ENCODE measurements at regions not wholly inside any gene's neighbourhood (a gene's known extent, or its start where the extent isn't known, plus 50 kb on each side); places are given as distances from the start of the nearest gene placed in this dataset.

- no peaks in the 10 kb centered on the region for H3K9me3 ChIP-seq
- FAIRE-seq: no peak
- DNase-seq (ENCODE audit: low read depth in 1 of 2, low spot score in 1 of 2): no peak
- 31% methylated on average over 3 of the region's 3 CpGs for WGBS (ENCODE audit: missing lambda C conversion rate)
- H3K27ac ChIP-seq: no peak overlapping the region
- POLR2A ChIA-PET: no interaction called here
- TF ChIP-seq FOSL2 (IDR thresholded peaks at IDR 0.05) (no peak), FOSL2 (CRISPR knock-in tag; IDR thresholded peaks at IDR 0.05) (no peak), KDM1A (IDR thresholded peaks at IDR 0.05; ENCODE audit: low read depth) (no peak), HDAC2 (IDR thresholded peaks at IDR 0.05) (no peak), NR3C1 (IDR thresholded peaks at IDR 0.05) (no peak), GATA3 (IDR thresholded peaks at IDR 0.05; ENCODE audit: borderline replicate concordance) (no peak), CHD2 (IDR thresholded peaks at IDR 0.05; ENCODE audit: low read length, partially characterized antibody) (no peak)
- TF ChIP-seq, protein P1, sequence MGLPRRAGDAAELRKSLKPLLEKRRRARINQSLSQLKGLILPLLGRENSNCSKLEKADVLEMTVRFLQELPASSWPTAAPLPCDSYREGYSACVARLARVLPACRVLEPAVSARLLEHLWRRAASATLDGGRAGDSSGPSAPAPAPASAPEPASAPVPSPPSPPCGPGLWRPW (IDR thresholded peaks at IDR 0.05): no peak
- H3K4me1 ChIP-seq: peaks cover 14% of the 10 kb centered on the region; the same call in 2 of the 3 replicates
- ATAC-seq: no peak
- H3K4me2 ChIP-seq: no peak overlapping the region
- H3K4me3 ChIP-seq: no peak overlapping the region
- CTCF ChIA-PET: no interaction called here
These were observed 253.3 kb downstream of the PLPP3 start for GRCh38 chr1:56326056-56326455.

- peaks cover 3% of the 10 kb centered on the region; the same call in 1 of the 3 replicates for H3K4me1 ChIP-seq
- no peak for TF ChIP-seq ZFP36 (IDR thresholded peaks at IDR 0.05; ENCODE audit: borderline replicate concordance, partially characterized antibody)
- TF ChIP-seq RARB (CRISPR knock-in tag; IDR thresholded peaks at IDR 0.05): no peak
- TF ChIP-seq EHF (CRISPR knock-in tag; IDR thresholded peaks at IDR 0.05): no peak
- TF ChIP-seq FOSL2 (IDR thresholded peaks at IDR 0.05): no peak
- TF ChIP-seq FOSL2 (CRISPR knock-in tag; IDR thresholded peaks at IDR 0.05): no peak
- TF ChIP-seq POLR2AphosphoS2 (conservative IDR thresholded peaks at IDR 0.05; ENCODE audit: low read length): no peak
- no peak for TF ChIP-seq NPAS2 (CRISPR knock-in tag; IDR thresholded peaks at IDR 0.05; ENCODE audit: borderline replicate concordance)
- no peak for TF ChIP-seq MAFK (IDR thresholded peaks at IDR 0.05; ENCODE audit: partially characterized antibody)
- no peak for TF ChIP-seq CEBPB (IDR thresholded peaks at IDR 0.05)
- TF ChIP-seq TFCP2L1 (CRISPR knock-in tag; IDR thresholded peaks at IDR 0.05): no peak
- TF ChIP-seq FOXS1 (CRISPR knock-in tag; IDR thresholded peaks at IDR 0.05): no peak
- no peak for TF ChIP-seq ZSCAN20 (CRISPR knock-in tag; IDR thresholded peaks at IDR 0.05)
- no peak for TF ChIP-seq SREBF2 (IDR thresholded peaks at IDR 0.05)
- no peak for TF ChIP-seq RCOR1 (IDR thresholded peaks at IDR 0.05; ENCODE audit: low read depth, low read length)
- TF ChIP-seq EHMT2 (IDR thresholded peaks at IDR 0.05; ENCODE audit: low read depth): no peak
- no peak for TF ChIP-seq MAX (IDR thresholded peaks at IDR 0.05)
- no peak for TF ChIP-seq HOXA7 (CRISPR knock-in tag; IDR thresholded peaks at IDR 0.05)
- TF ChIP-seq ZNF302 (CRISPR knock-in tag; IDR thresholded peaks at IDR 0.05): no peak
- TF ChIP-seq SMC3 (IDR thresholded peaks at IDR 0.05): no peak
- no peak for TF ChIP-seq KDM1A (IDR thresholded peaks at IDR 0.05; ENCODE audit: low read depth)
- no peak for ATAC-seq
- no peak overlapping the region for H3K4me2 ChIP-seq
- ChIA-PET POLR2A (no interaction called here), CTCF (no interaction called here)
- no peaks in the 10 kb centered on the region for H3K9me3 ChIP-seq
- no peak for FAIRE-seq
- DNase-seq (ENCODE audit: low read depth in 1 of 2, low spot score in 1 of 2): no peak
- no peak overlapping the region for H3K4me3 ChIP-seq
- H3K27ac ChIP-seq: no peak overlapping the region
- 96% methylated on average over 1 of the region's 1 CpG for WGBS (ENCODE audit: missing lambda C conversion rate)
These were observed 254.9 kb downstream of the PLPP3 start for GRCh38 chr1:56324504-56324903.

DNA sequence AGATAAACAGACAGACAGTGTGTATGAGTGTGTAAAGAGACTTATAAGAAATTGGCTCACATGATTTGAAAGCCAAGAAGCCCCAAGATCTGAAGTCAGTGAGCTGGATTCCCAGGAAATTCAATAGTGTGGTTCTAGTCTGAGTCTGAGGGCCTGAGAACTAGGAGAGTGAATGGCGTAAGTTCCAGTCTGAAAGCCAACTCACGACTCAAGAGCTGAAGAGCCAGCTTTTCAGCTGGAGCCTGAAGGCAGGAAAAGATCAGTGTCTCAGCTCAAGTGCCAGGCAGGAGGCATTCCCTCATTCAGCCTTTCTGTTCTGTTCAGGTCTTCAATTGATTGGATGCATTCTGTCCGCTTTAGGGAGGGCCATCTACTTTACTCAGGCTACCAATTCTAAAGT, 257.2 kb downstream of the PLPP3 start:
- ChIA-PET POLR2A (no interaction called here), CTCF (no interaction called here)
- DNase-seq (ENCODE audit: low read depth in 1 of 2, low spot score in 1 of 2): no peak
- WGBS (ENCODE audit: missing lambda C conversion rate): 83% methylated on average over 3 of the region's 3 CpGs
- Histone ChIP-seq H3K4me2 (no peak overlapping the region), H3K9me3 (no peaks in the 10 kb centered on the region), H3K4me1 (peaks cover 3% of the 10 kb centered on the region; the same call in 1 of the 3 replicates), H3K27ac (no peak overlapping the region), H3K4me3 (no peak overlapping the region)
- no peak for TF ChIP-seq FOSB (CRISPR knock-in tag; IDR thresholded peaks at IDR 0.05)
- no peak for TF ChIP-seq HOXA7 (CRISPR knock-in tag; IDR thresholded peaks at IDR 0.05)
- TF ChIP-seq GATA3 (IDR thresholded peaks at IDR 0.05; ENCODE audit: borderline replicate concordance): no peak
- TF ChIP-seq, protein P1 (IDR thresholded peaks at IDR 0.05): no peak
- TF ChIP-seq REST (IDR thresholded peaks at IDR 0.05): no peak
- no peak for TF ChIP-seq POLR2AphosphoS2 (conservative IDR thresholded peaks at IDR 0.05; ENCODE audit: low read length)
- no peak for TF ChIP-seq NR3C1 (IDR thresholded peaks at IDR 0.05)
- TF ChIP-seq EHMT2 (IDR thresholded peaks at IDR 0.05; ENCODE audit: low read depth): no peak
- no peak for TF ChIP-seq ZNF302 (CRISPR knock-in tag; IDR thresholded peaks at IDR 0.05)
- TF ChIP-seq FOXS1 (CRISPR knock-in tag; IDR thresholded peaks at IDR 0.05): no peak
- no peak for TF ChIP-seq RAD21 (conservative IDR thresholded peaks at IDR 0.05 in 1 of 2, IDR thresholded peaks at IDR 0.05 in 1 of 2)
- TF ChIP-seq ZFP36 (IDR thresholded peaks at IDR 0.05; ENCODE audit: borderline replicate concordance, partially characterized antibody): no peak
- no peak for TF ChIP-seq RFX5 (IDR thresholded peaks at IDR 0.05)
- TF ChIP-seq SREBF2 (IDR thresholded peaks at IDR 0.05): no peak
- TF ChIP-seq ATOH8 (CRISPR knock-in tag; IDR thresholded peaks at IDR 0.05; ENCODE audit: low read depth): no peak
- ATAC-seq: no peak
- FAIRE-seq: no peak
